Breast epithelium (tissue), 3 donors: ENCODE measurements at regions not wholly inside any gene's neighbourhood (a gene's known extent, or its start where the extent isn't known, plus 50 kb on each side); places are given as distances from the start of the nearest gene placed in this dataset.

Experiments
- POLR2A ChIP-seq: fragments of 450-650 bp; IDR thresholded peaks from one replicate; pipeline ENCODE4 v1.6.1; 2016; ENCODE audit warnings: antibody characterized with exemption, mild to moderate bottlenecking, moderate library complexity
- TF ChIP-seq, protein P1 (sequence below), 3 donors: fragments of 450-650 bp; IDR thresholded peaks; one replicate each; pipeline ENCODE4 v1.5.1; 2016 to 2017; ENCODE audit warnings: antibody characterized with exemption in 3 of 3, mild to moderate bottlenecking in 3 of 3, moderate library complexity in 3 of 3

DNA sequence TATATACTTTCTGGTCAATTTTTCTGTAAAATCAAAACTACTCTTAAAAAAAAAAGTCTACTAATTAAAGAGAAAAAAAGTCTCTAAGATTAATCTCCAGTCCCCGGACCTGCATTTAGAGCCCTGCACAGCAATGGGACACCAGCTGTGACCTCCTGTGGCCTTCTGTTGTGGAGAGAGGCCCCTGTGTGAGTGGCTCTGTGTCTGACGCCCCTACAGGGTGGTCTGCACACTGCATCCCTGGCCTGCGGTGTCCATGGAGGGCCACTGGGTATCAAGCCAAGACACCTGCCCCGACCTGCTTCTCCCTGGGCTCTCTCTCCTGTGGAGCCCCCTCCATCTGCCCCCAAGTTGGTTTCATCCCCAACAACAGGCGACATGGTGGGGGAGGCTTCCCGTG lies 248.0 kb upstream of the DIO3 start:
- TF ChIP-seq, protein P1, sequence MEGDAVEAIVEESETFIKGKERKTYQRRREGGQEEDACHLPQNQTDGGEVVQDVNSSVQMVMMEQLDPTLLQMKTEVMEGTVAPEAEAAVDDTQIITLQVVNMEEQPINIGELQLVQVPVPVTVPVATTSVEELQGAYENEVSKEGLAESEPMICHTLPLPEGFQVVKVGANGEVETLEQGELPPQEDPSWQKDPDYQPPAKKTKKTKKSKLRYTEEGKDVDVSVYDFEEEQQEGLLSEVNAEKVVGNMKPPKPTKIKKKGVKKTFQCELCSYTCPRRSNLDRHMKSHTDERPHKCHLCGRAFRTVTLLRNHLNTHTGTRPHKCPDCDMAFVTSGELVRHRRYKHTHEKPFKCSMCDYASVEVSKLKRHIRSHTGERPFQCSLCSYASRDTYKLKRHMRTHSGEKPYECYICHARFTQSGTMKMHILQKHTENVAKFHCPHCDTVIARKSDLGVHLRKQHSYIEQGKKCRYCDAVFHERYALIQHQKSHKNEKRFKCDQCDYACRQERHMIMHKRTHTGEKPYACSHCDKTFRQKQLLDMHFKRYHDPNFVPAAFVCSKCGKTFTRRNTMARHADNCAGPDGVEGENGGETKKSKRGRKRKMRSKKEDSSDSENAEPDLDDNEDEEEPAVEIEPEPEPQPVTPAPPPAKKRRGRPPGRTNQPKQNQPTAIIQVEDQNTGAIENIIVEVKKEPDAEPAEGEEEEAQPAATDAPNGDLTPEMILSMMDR (IDR thresholded peaks at IDR 0.05), result no peak
- no peak for TF ChIP-seq POLR2A
